ENCODE measurements at regions not wholly inside any gene's neighbourhood (a gene's known extent, or its start where the extent isn't known, plus 50 kb on each side); places are given as distances from the start of the nearest gene placed in this dataset.

GRCh38 chr9:106613250-106613737 lies 249.7 kb upstream of the ZNF462 start:
- TF ChIP-seq CTCF (conservative IDR thresholded peaks at IDR 0.05) = no peak
- Histone ChIP-seq H3K4ac (ENCODE audit: low read depth, low read length) (no peak overlapping the region), H3K23ac (ENCODE audit: insufficient read length, low read depth, low read length) (no peak overlapping the region), H2BK5ac (ENCODE audit: insufficient read length, low read length) (no peak overlapping the region), H3K4me1 (ENCODE audit: insufficient read depth, low read length) (peaks cover 1% of the 10 kb centered on the region; the same call in 1 of the 2 replicates), H2BK120ac (ENCODE audit: low read depth, low read length, poor library complexity, severe bottlenecking) (peak overlapping the region; percentile 28), H3K56ac (ENCODE audit: insufficient read length, low read depth, low read length) (no peak overlapping the region), H3T11ph (ENCODE audit: low read length) (no peak overlapping the region), H3K23me2 (ENCODE audit: insufficient read length, low read depth, low read length, poor library complexity, severe bottlenecking) (no peaks in the 10 kb centered on the region), H2BK15ac (ENCODE audit: low read depth, low read length) (no peak overlapping the region), H2AK5ac (ENCODE audit: insufficient read length, low read length) (no peak overlapping the region), H2AFZ (ENCODE audit: low read length) (no peak overlapping the region), H3K9ac (ENCODE audit: extremely low read depth, insufficient read length, low read length) (no peak overlapping the region), H3K27me3 (ENCODE audit: insufficient read depth, low read length) (no peaks in the 10 kb centered on the region), H3K79me2 (ENCODE audit: insufficient read depth, low read length) (no peaks in the 10 kb centered on the region), H4K5ac (ENCODE audit: insufficient read length, low read depth, low read length) (no peak overlapping the region), H3K9me3 (ENCODE audit: control insufficient read depth, low read depth, low read length) (no peaks in the 10 kb centered on the region), H2BK12ac (ENCODE audit: insufficient read length, low read depth, low read length) (no peak overlapping the region), H4K91ac (ENCODE audit: insufficient read length, low read depth, low read length) (no peak overlapping the region), H3K14ac (ENCODE audit: insufficient read depth, low read length) (no peak overlapping the region), H2BK20ac (ENCODE audit: low read depth, low read length, poor library complexity, severe bottlenecking) (no peak overlapping the region), H3K27ac (ENCODE audit: insufficient read length, low read depth, low read length) (no peak overlapping the region), H3K4me2 (ENCODE audit: insufficient read depth, insufficient read length, low read length) (no peak overlapping the region), H4K8ac (replicated peaks; ENCODE audit: insufficient read length, low read depth, low read length) (no peak overlapping the region), H4K20me1 (ENCODE audit: control insufficient read depth, insufficient read depth, insufficient read length) (no peaks in the 10 kb centered on the region), H3K79me1 (ENCODE audit: insufficient read depth, low read depth, low read length, poor library complexity, severe bottlenecking) (no peaks in the 10 kb centered on the region), H3K18ac (ENCODE audit: insufficient read length, low read depth, low read length) (no peak overlapping the region)
- Mint-ChIP-seq H3K27ac (no peak overlapping the region), H3K9me3 (peaks cover 0 to 2% of the 10 kb centered on the region in 2 experiments; a peak in 2 of 5 replicates), H3K4me3 (no peak overlapping the region), H3K36me3 (ENCODE audit: insufficient read depth in 1 of 3, low read depth in 3 of 3) (no peaks in the 10 kb centered on the region), H3K4me1 (peaks cover 21 to 25% of the 10 kb centered on the region in 2 experiments), H3K27me3 (ENCODE audit: low read depth) (no peaks in the 10 kb centered on the region; the same call in none of the 2 replicates)
- no CpG with 5 or more reads among the region's 3 CpGs for WGBS (ENCODE audit: extremely low coverage, insufficient read length, low lambda C conversion rate)
- DNase-seq = no peak

All from H9 (cell line).